Stimulated activated CD8-positive, alpha-beta memory T cell treated with anti-CD3 and anti-CD28 coated beads, Interleukin-4, amount 100 ng/mL, for 24 hours (primary cell): ENCODE measurements at regions not wholly inside any gene's neighbourhood (a gene's known extent, or its start where the extent isn't known, plus 50 kb on each side); places are given as distances from the start of the nearest gene placed in this dataset.

ENCODE experiments used
- DNase-seq: peaks from one replicate; pipeline ENCODE4 v3.0.0-alpha.2; 2020; ENCODE audit warnings: low read depth

DNA sequence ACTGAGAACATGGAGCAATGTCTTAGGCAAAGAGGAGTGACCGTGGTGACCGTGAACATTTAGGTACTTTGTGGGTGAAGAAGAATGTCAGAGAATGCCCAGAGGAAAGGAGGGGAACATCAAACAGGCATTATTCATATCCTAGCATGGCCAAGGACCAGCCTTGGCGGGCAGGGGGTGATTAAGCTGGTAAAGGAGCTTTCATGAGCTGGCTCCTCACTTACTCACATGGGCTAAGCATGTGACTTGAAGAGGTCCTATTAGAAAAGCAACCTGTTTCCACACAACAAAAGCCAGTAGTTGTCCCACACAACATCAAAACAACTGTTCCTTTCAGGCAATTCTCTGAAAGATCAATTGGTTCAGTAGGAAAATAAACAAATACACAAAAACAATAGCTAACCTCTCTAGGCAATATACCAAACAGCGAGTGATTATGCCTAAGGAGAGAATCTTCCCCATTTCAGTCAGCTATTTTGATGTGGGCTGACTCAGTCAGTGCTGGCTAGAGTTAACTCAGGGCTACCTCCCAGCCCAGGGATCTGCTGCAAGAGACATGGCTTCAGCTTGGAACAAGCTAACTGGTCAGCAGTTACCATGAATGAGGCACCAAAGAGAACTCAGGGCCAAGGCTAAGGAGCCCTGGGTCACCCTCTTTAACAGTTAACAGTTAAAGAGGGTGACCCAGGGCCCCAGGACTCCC is 283.5 kb downstream of the ARHGAP12 start:
- no peak for DNase-seq

DNA sequence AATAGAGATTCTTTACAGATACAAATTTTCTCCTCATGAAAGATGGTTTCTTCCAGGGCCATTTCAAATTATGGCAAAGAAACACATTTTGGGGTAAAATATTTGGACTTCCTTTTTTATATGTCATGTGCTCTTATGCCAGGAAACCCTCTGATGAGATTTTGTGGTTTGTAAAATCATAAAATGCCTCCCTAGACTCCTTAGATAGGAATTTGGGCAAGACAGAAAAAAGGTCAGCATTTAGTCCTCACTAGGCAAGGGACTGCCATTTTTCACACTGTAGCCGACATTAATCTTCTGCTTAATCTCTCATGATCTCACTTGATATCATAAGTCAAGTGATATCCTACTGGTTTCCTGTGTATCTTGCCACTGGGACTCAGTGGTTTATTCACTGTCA is 286.4 kb downstream of the ARHGAP12 start:
- no peak for DNase-seq

DNA sequence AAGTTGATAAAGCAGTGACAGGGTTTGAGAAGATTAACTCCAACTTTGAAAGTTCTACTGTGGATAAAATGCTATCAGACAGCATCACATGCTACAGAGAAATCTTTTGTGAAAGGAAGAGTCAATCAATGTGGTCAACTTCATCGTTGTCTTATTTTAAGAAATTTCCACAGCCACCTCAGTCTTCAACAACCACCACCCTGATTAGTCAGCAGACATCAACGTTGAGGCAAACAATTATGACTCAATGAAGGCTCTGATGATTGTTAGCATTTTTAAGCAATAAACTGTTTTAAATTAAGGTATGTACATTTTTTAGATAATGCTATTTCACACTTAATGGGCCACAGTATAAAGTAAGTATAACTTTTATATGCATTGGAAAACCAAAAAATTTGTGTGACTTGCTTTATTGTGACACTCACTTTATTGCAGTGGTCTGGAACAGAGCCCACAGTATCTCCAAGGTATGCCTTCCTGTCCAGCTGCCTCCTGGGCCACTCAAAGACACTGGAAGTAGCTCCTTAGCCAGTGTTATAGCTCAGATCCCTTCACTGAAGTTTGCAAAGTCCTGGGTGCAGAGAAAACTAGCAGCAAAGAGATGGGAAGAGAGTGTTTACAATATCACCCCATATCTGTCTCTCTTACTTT is 293.1 kb downstream of the ARHGAP12 start:
- DNase-seq: no peak

DNA sequence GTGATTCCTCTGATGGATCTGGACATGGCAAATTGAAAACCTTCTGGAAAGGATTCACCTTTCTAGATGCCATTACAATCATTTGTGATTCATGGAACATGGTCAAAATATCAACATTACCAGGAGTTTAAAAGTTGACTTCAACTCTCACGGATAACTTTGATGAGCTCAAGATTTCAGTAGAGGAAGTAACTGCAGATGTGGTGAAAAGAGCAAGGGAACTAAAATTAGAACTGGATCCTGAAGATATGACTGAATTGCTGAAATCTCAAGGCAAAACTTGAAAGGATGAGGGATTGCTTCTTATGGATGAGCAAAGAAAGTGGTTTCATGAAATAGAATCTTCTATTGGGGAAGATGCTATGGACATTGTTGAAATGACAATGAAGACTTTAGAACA is 293.6 kb downstream of the ARHGAP12 start:
- no peak for DNase-seq

DNA sequence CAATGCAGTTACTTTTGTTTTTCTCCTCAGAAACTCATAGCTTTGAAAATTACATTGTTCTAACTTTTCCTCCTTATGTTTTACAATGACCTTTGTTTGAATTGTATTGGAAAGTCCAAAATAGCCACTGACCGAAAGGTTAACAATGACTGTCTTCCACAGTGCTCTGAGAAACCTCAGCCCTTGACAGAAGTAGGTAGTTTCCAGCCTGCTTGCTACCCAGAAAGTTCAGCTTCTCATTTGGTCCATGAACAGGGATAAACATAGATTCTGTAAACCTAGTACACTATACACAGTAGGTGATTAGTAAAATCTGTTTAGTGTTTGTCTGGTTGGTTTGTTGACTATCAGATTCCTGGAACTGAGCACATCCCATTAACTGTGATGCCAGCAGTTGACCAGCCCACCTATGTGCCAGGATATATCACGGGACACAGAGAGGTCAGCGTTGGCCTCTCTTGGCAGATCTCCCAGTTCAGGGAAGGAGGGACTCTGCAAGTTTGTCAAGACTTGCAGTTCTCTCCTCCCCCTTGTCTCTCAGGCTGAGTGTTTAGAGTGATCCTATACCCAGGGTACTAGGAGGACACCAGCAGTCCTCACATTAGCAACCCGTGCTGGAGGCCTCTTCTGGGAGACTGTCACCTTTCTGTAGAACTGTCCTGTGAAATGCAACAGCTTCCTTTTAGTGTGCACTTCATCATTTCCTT is 297.6 kb downstream of the ARHGAP12 start:
- DNase-seq: no peak

DNA sequence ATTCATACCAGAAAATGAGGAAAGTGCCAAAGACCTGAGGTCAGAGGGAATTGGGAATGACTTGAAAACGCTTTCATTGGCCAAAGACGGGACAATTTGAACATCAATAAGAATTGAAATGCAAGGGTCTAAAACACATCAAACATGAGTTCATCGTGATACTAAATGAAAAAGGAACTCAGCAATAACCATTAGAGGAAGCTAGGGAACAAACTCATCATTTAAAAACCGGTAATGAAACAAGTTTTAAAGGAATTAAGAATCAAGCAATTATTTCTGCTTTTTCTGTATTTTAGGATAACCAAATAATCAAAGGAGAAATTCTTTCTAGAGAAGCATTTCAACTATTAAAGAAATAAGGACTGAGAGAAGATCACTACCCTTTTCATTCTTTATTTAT is 303.1 kb downstream of the ARHGAP12 start:
- DNase-seq: no peak

DNA sequence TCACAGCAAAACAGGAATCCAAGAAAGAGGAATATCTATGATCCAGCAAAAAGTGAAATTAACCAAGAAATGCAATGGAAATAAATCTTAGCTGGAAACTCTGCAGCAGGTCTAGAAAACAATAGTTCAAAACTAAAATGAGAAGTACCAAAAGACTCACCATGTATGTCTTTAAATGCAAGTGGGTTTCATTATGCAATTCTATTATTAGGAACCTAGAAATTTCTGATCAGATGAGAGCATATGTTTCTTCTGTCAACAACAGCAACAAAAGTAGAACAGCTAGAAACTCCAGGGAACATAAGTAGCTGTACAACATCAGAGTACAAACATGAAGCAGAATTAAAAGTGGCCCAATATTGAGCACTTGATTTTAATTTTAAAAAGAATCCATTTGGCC is 304.0 kb downstream of the ARHGAP12 start:
- no peak for DNase-seq

DNA sequence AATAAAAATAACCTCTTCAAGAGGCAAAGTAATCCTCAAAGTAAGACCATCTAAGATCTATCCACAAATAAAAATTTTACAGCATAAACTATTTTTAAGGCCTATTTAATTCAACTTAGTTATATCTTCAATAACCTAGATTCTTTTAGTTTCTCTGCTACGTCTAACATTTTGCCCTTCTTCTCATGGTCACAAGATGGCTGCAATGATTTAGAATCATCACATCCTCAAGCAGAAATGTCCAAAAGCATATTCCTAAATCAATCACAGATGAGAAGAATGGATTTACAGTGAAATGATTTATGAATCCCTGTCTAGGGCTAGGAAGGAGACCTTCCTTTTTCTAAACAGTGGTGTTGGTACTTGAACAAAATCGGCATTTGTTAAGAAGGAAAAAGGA is 304.7 kb downstream of the ARHGAP12 start:
- no peak for DNase-seq

DNA sequence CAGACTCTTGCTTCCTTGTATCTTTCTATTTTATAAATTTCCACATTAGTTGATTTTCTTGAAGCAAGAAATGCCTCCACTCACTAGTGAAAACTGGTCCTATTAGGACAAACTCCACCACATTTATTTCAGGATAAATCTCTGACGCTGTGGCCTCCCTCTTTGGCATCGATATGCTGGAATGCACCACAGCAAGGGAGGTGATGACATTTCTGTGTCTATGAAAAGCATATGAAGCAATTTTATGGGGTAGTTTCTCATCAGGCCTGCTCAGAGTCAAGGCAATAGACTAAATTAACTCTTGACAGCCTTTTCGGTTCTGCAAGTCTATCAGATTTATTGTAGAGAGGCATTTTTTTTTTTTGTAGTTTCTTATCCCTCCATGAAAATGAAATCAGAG is 304.4 kb downstream of the ZEB1 start:
- no peak for DNase-seq

DNA sequence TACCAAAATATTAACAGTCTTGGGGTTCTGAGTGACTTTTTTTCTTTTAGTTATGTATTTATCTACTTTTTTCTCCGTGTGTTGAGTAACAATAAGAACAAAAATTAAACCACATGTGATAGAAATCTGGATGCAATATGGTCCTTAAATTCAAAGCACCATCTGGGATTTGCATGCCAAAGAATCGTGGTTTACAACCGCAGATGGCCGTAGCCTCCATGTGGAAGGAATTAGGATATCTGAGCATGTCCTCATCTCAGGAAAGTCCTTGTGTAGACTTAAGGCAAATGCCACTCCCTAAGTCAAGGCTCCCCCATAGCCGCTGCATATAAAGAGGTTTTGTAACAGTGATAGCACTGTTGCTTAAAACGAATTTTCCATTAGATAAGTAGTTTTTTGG is 304.0 kb downstream of the ZEB1 start:
- DNase-seq: no peak

DNA sequence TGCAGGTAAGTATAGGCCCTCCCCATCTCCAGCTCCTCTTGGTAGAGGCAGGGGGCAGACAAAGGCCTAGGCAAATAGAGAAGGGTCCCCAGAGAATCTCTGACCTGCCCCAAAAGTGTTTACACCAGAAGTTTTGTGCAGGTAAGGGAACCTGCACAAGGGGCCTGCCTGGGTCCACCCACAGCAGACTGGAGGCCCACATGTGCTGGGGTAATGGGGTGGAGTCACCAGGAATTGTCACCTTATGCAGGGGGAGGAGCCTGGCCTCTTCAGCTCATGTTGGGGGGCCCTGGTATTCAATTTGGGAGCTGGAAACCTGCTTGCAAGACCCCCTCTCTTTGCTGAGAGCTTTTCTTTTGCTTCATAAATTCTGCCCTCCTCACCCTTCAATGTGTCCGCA is 302.7 kb downstream of the ZEB1 start:
- no peak for DNase-seq

DNA sequence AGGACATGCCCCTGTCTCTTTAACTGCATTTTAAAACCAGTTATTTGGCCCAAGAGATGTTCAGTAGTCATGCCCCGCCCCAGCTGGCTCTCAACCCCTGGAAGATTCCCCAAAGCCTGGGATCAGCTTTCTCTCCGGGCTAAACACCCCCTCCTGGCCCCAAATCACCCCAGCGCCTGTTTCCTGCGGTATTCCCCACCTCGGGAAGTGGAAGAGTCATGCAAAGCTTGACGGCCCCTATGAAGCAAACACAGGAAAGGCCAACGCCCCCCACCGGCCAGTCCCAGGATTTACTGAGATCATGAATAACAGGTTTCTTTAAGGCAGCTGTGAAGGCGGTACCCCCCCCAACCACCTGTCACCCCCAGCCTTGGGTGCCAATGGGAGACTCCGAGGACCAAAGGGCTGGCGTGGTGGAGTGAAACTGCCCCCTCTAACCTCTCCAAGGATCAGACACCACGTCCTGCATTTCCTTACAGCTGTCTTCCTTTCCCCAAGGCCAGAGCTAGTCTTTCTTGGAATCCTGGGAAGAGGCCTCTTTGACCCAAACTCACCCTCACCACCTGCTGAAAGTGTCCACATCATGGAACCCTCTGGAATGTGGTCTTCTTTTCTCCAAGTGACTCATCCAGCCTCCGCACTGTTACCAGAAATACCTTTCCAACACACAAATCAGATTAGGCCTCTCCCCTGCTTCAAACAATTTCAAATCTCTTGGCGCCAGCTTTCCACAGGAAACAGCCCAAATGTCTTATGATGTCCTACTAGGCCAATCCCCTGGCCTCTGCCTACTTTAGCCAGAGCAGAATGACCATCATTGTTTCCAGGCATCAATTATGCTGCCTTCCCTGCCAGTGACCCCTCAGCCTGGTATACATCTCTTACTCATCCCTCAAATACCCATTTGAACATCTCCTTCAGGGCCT is 301.5 kb downstream of the ZEB1 start:
- no peak for DNase-seq

DNA sequence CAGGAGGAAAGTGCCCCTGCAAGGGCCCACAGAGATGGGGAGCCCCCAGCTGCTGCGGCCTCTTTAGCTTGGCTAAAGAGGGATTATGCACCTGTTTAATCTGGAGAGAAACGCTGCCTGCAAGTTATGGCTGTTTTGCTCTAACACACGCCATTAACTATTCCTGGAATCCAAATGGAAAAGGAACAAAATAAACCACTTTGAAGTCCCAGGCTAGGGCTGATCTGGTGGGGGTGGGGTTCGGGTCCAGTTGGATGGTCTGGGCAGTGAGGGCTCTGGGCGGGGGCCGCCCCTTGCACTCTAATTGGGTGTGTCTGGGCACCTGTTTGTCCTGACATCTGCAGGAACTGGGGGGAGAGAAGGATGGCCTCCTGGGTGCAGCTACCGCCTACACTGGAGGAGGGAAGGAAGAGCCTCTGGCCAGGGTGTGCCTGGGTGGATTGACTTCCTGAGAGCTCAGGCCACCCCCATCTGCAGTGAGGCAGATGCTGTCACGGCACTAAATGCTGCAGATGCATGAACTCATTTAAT is 300.6 kb downstream of the ZEB1 start:
- DNase-seq: no peak

DNA sequence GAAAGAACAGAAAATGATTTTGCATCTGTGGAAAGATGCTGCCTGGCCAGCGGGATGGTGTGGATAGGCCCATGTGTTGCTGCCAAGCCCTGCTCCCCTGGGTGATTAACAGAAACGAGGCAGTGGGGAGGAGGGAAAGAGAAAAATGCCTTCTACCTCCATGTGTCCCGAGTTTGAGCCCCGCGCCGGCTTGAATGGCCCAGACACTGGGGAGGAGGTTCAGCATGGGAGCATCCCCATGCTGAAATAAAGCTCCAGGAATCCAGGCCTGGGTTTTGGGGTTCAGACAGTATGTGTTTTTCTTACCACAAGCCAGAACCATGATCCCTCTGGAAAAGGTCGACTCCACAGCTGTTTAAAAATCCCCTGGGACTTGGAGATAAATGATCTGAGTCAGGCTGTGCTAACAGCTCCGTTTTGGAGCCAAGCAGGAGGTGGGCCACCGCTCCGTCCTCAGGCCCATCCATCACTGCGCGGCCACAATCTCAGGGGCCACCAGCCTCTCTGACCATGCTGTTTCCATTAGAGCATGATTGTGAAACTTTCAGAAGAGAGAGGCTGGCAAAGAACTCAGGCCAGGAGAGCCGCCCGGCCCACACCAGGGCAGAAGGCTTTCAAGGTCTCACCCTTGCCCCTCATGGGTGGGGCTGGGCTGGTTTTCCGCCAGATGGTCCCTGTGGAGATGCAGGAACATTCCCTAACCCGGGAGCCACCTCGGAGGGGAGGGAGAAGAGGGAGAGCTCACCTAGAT is 299.7 kb downstream of the ZEB1 start:
- DNase-seq: no peak

DNA sequence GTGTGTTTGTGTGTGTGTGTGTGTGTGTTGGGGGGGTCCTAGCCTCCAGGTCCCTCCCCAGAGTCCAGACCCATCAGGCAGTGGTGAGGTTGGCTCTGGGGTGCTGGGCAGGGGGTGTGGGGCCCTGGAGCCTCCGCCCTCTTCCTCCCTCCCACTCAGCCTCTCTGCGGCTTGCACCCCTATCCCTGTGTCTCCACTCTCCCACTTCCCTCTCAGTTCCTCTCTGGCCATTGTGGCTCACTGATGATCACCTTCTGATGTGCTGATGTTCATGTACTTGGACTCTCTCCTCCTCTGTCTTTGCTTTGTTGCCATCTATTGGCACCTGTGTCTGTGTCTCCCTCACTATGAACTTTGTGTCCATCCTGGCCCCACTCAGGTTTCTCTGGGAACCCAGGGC is 298.7 kb downstream of the ZEB1 start:
- no peak for DNase-seq

DNA sequence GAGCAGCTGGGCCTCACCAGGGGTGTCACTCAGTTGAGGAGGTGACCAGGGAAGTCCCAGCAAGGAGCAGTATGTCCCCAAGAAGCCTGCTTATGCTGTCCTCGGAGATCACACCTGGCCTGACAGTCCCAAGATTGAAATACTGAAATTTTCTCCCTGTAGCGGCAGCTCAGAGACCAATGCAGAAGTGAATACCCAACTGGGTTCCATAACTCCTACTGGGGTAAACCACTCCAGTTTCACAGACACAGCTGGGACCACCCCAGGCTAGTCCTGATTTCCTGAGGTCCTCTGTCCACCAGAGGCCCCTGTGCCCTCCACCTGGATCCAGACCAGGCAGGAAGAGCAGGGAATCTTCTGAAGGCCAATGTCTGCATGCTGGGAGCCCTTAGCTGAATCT is 298.1 kb downstream of the ZEB1 start:
- DNase-seq: no peak

DNA sequence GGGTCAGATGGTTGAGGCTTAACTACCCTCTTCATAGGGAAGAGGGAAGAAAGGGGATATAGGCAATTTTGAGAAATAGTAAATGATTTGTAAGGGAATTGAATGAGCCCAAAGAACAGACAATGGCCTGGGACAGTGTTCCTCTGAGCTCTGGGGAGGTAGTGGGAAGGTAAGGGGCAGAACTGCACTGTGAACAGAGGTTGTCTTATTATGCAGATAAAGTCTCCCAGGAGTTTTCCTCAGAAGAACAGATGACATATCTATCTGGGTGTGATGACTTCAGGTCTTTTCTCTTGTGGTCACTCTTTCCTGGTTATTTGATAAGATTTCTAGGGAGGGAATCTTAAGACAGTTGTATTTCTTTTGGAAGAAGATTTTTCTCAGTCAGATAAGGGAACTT is 296.1 kb downstream of the ZEB1 start:
- no peak for DNase-seq

DNA sequence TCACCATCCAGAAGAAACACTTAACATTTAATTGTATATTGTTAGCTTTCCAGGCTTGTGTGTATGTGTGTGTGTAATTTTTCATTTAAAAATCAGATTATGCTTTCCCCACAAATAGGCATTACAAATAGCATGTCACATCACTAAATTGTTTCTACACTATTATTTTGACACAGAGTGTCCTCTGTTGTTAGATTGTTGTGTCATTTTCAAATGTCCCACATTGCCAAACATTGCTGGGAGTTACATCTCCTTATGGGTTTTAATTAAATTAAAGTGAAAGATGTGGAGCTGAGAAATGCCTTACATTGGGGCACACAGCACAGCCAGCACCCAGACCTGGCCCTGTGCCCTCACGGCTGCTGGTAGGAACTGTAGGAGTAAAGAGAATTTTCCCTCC is 295.6 kb downstream of the ZEB1 start:
- no peak for DNase-seq

DNA sequence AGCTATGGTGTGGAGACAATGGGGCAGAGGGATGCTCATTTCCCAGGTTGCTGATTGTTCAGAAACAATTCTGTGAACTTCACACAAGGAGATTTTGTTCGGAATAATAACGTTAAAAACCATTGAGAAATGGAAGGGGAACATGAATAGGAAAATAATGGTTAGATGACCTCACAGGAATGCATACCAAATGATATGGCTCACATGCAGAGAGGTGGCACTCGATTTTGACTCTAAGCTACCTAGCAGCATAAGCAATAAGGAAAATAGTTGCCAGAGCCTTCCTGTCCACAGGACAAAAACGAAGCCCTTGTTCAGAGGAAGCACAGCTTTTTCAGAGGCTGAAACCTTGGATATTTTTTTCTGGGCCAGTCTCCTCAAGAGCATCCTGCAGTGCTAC is 293.1 kb downstream of the ZEB1 start:
- DNase-seq: no peak

DNA sequence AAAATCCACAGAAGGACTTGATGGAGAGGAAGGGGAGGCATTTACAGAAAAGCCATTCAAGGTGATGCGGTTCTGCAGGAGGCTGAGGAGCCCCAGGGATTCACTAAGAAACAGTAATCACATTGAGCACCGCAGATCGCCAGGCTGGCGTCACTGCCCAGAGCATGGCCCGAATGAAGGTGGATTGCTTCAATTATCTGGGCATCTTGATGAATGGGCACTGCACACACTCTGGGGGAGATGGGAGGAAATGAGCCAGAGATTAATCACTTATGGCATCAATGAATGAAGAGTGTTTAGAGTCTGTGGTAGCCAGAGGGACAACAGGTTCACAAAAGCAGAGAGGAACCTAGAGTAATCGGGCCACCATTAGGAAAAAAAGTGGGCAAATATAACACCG is 292.1 kb downstream of the ZEB1 start:
- no peak for DNase-seq

DNA sequence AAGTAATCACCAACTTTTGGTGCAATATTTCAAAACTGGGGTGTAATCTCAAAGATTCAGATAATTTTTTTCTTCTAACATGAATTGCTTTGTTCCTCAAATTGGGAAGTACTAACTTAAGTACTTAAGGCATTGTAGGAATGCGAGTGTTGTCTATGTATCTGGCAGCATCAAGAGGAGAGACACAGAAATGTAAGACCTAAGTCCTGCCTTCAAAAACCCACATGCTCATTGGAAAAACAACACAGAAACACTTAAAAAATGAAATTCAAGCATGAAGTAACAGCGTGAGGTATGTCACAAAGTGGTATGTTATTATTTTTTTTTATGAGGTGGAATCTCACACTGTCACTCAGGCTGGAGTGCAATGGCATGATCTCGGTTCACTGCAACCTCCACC is 288.5 kb downstream of the ZEB1 start:
- DNase-seq: no peak
